HUES64 (cell line): ENCODE measurements at regions not wholly inside any gene's neighbourhood (a gene's known extent, or its start where the extent isn't known, plus 50 kb on each side); places are given as distances from the start of the nearest gene placed in this dataset.
"Not testable (repeated sequence)": the region's sequence is repeated elsewhere in the genome, so short reads cannot be mapped to it uniquely, and the experiment has no call there.

ENCODE experiments used
- H3K27ac ChIP-seq: 2 replicates; pipeline ENCODE4 v1.7.0; 2013; ENCODE audit warnings: low read depth, low read length, inconsistent platforms
- H3K27me3 ChIP-seq: 2 replicates; pipeline ENCODE4 v1.6.1; 2013; ENCODE audit warnings: mild to moderate bottlenecking, low read length; ENCODE audit not compliant: insufficient read depth
- H3K36me3 ChIP-seq: 2 replicates; pipeline ENCODE4 v1.6.1; 2013; ENCODE audit warnings: mild to moderate bottlenecking, low read length; ENCODE audit not compliant: insufficient read depth
- H3K4me1 ChIP-seq: 2 replicates; pipeline ENCODE4 v1.6.1; 2013; ENCODE audit warnings: mild to moderate bottlenecking, low read length, moderate library complexity; ENCODE audit not compliant: insufficient read depth
- H3K4me3 ChIP-seq: 2 replicates; pipeline ENCODE4 v1.5.1; 2013; ENCODE audit warnings: mild to moderate bottlenecking, low read length, moderate library complexity
- H3K9ac ChIP-seq: 2 replicates; pipeline ENCODE4 v1.6.1; 2013; ENCODE audit warnings: mild to moderate bottlenecking, low read depth, low read length
- H3K9me3 ChIP-seq: 2 replicates; pipeline ENCODE4 v1.6.1; 2013; ENCODE audit warnings: low read depth, low read length; ENCODE audit not compliant: insufficient read depth
- WGBS: fragments of 150-250, 120-280 bp; methylation state at CpG from one replicate; pipeline ENCODE4 v1.1.7; 2013; ENCODE audit warnings: missing lambda C conversion rate; 5-methylcytosine and 5-hydroxymethylcytosine counted together

- H3K9me3 ChIP-seq = no peaks in the 10 kb centered on the region
- no peak overlapping the region for H3K27ac ChIP-seq
- H3K27me3 ChIP-seq = no peaks in the 10 kb centered on the region
- no peak overlapping the region for H3K4me3 ChIP-seq
- H3K36me3 ChIP-seq = no peaks in the 10 kb centered on the region
- peaks cover 15% of the 10 kb centered on the region for H3K4me1 ChIP-seq
- WGBS = 95% methylated on average over 1 of the region's 2 CpGs
- no peak overlapping the region for H3K9ac ChIP-seq
Measured at GRCh38 chr7:26955516-26955915, 91.1 kb upstream of the SKAP2 start.

GRCh38 chr7:26954951-26955350, 90.6 kb upstream of the SKAP2 start:
- Histone ChIP-seq H3K36me3 (no peaks in the 10 kb centered on the region), H3K27me3 (no peaks in the 10 kb centered on the region), H3K27ac (no peak overlapping the region), H3K4me3 (no peak overlapping the region), H3K4me1 (peaks cover 21% of the 10 kb centered on the region), H3K9me3 (no peaks in the 10 kb centered on the region), H3K9ac (no peak overlapping the region)
- 70% methylated on average over 4 of the region's 4 CpGs for WGBS

GRCh38 chr7:26951407-26951950, 87.1 kb upstream of the SKAP2 start:
- H3K27ac ChIP-seq = 0 out of 2 replicates have a peak overlapping the region, but pooled peaks have one; percentile 3
- H3K9me3 ChIP-seq = no peaks in the 10 kb centered on the region
- H3K9ac ChIP-seq = no peak overlapping the region
- H3K27me3 ChIP-seq = no peaks in the 10 kb centered on the region
- H3K4me3 ChIP-seq = no peak overlapping the region
- 91% methylated on average over 4 of the region's 4 CpGs for WGBS
- peaks cover 43% of the 10 kb centered on the region for H3K4me1 ChIP-seq
- no peaks in the 10 kb centered on the region for H3K36me3 ChIP-seq

GRCh38 chr7:26950889-26951288, 86.5 kb upstream of the SKAP2 start:
- Histone ChIP-seq H3K27ac (0 out of 2 replicates have a peak overlapping the region, but pooled peaks have one; percentile 3), H3K27me3 (no peaks in the 10 kb centered on the region), H3K4me1 (peaks cover 43% of the 10 kb centered on the region), H3K9ac (0 out of 2 replicates have a peak overlapping the region, but pooled peaks have one; percentile 11), H3K4me3 (no peak overlapping the region), H3K36me3 (no peaks in the 10 kb centered on the region), H3K9me3 (no peaks in the 10 kb centered on the region)
- 80% methylated on average over 2 of the region's 2 CpGs for WGBS

GRCh38 chr7:26949319-26949718, 84.9 kb upstream of the SKAP2 start:
- Histone ChIP-seq H3K9me3 (no peaks in the 10 kb centered on the region), H3K9ac (peak overlapping the region; percentile 4; the same call in 1 of the 2 replicates), H3K4me3 (no peak overlapping the region), H3K27me3 (no peaks in the 10 kb centered on the region), H3K36me3 (no peaks in the 10 kb centered on the region), H3K4me1 (peaks cover 52% of the 10 kb centered on the region), H3K27ac (peak overlapping the region; percentile 96)
- WGBS = 0% methylated on average over 1 of the region's 1 CpG

- no CpG with 5 or more reads among the region's 1 CpG for WGBS
Measured at GRCh38 chr7:26948617-26949118, 84.3 kb upstream of the SKAP2 start.

GRCh38 chr7:26944501-26945358, 80.3 kb upstream of the SKAP2 start:
- H3K27ac ChIP-seq = peak overlapping the region; percentile 5; the same call in 1 of the 2 replicates
- 87% methylated on average over 3 of the region's 4 CpGs for WGBS

More at GRCh38 chr7:26948617-26949118, 84.3 kb upstream of the SKAP2 start:
- H3K9ac ChIP-seq = peak overlapping the region; percentile 25
- peak overlapping the region; percentile 24 for H3K4me3 ChIP-seq
- H3K4me1 ChIP-seq = peaks cover 59% of the 10 kb centered on the region
- no peaks in the 10 kb centered on the region for H3K27me3 ChIP-seq
- peak overlapping the region; percentile 96 for H3K27ac ChIP-seq
- H3K9me3 ChIP-seq = no peaks in the 10 kb centered on the region
- no peaks in the 10 kb centered on the region for H3K36me3 ChIP-seq

GRCh38 chr7:26937939-26938623, 73.7 kb upstream of the SKAP2 start:
- WGBS = no CpG with 5 or more reads among the region's 1 CpG

More at GRCh38 chr7:26944501-26945358, 80.3 kb upstream of the SKAP2 start:
- H3K9me3 ChIP-seq = no peaks in the 10 kb centered on the region
- H3K36me3 ChIP-seq = no peaks in the 10 kb centered on the region
- H3K9ac ChIP-seq = no peak overlapping the region
- no peak overlapping the region; the same call in 1 of the 2 replicates for H3K4me3 ChIP-seq
- peaks cover 56% of the 10 kb centered on the region for H3K4me1 ChIP-seq
- no peaks in the 10 kb centered on the region for H3K27me3 ChIP-seq

GRCh38 chr7:26937306-26937705, 72.9 kb upstream of the SKAP2 start:
- peaks cover 4% of the 10 kb centered on the region; the same call in 1 of the 2 replicates for H3K4me1 ChIP-seq
- H3K9ac ChIP-seq = no peak overlapping the region
- no peaks in the 10 kb centered on the region for H3K27me3 ChIP-seq
- no peaks in the 10 kb centered on the region for H3K36me3 ChIP-seq
- H3K27ac ChIP-seq = no peak overlapping the region
- no peaks in the 10 kb centered on the region for H3K9me3 ChIP-seq
- H3K4me3 ChIP-seq = no peak overlapping the region

More at GRCh38 chr7:26937939-26938623, 73.7 kb upstream of the SKAP2 start:
- H3K4me3 ChIP-seq = no peak overlapping the region
- H3K9ac ChIP-seq = no peak overlapping the region
- H3K36me3 ChIP-seq = no peaks in the 10 kb centered on the region
- peaks cover 11% of the 10 kb centered on the region for H3K4me1 ChIP-seq
- H3K27ac ChIP-seq = no peak overlapping the region
- H3K9me3 ChIP-seq = no peaks in the 10 kb centered on the region
- no peaks in the 10 kb centered on the region for H3K27me3 ChIP-seq

GRCh38 chr7:26932616-26933015, 68.2 kb upstream of the SKAP2 start:
- H3K9me3 ChIP-seq, H3K9ac ChIP-seq, H3K4me3 ChIP-seq, H3K27ac ChIP-seq, H3K27me3 ChIP-seq, H3K36me3 ChIP-seq: not testable (repeated sequence)
- peaks cover 10% of the 10 kb centered on the region for H3K4me1 ChIP-seq
- 94% methylated on average over 3 of the region's 3 CpGs for WGBS

- no peaks in the 10 kb centered on the region for H3K36me3 ChIP-seq
- no peak overlapping the region for H3K4me3 ChIP-seq
- H3K4me1 ChIP-seq = peaks cover 10% of the 10 kb centered on the region
- no peak overlapping the region for H3K27ac ChIP-seq
- H3K27me3 ChIP-seq = no peaks in the 10 kb centered on the region
- no peak overlapping the region for H3K9ac ChIP-seq
- no peaks in the 10 kb centered on the region for H3K9me3 ChIP-seq
Measured at GRCh38 chr7:26930845-26931244, 66.5 kb upstream of the SKAP2 start.
